MM.1S (cell line): ENCODE measurements at regions not wholly inside any gene's neighbourhood (a gene's known extent, or its start where the extent isn't known, plus 50 kb on each side); places are given as distances from the start of the nearest gene placed in this dataset.
"Not testable (repeated sequence)": the region's sequence is repeated elsewhere in the genome, so short reads cannot be mapped to it uniquely, and the experiment has no call there.

Experiments
- DNase-seq: peaks from one replicate; pipeline ENCODE4 v3.0.0-alpha.2; 2015
- H2AFZ ChIP-seq: fragments of 300-600 bp; sonication (generic); 2 replicates; pipeline ENCODE4 v1.6.0; 2016; ENCODE audit warnings: antibody characterized with exemption, low read length
- H3F3A ChIP-seq: fragments of 300-600 bp; sonication (generic); 2 replicates; pipeline ENCODE4 v1.6.1; 2016; ENCODE audit warnings: mild to moderate bottlenecking, antibody characterized with exemption, low read length, moderate library complexity, mixed read lengths; ENCODE audit not compliant: insufficient read depth
- H3K27ac ChIP-seq: fragments of 300-600 bp; sonication (generic); 2 replicates; pipeline ENCODE4 v1.5.1; 2016; ENCODE audit warnings: mild to moderate bottlenecking, low read length
- H3K27me3 ChIP-seq: fragments of 300-600 bp; sonication (generic); replicated peaks from 2 replicates; pipeline ENCODE4 v1.6.0; 2016; ENCODE audit warnings: low read length; ENCODE audit not compliant: insufficient read depth
- H3K36me3 ChIP-seq: fragments of 300-600 bp; sonication (generic); replicated peaks from 2 replicates; pipeline ENCODE4 v1.6.1; 2016; ENCODE audit warnings: mild to moderate bottlenecking, low read length, mixed read lengths; ENCODE audit not compliant: insufficient read depth
- H3K4me1 ChIP-seq: fragments of 300-600 bp; sonication (generic); 2 replicates; pipeline ENCODE4 v1.6.1; 2016; ENCODE audit warnings: low read length, mixed read lengths
- H3K4me2 ChIP-seq: fragments of 300-600 bp; sonication (generic); 2 replicates; pipeline ENCODE4 v1.6.0; 2016; ENCODE audit warnings: low read depth, low read length
- H3K4me3 ChIP-seq: fragments of 300-600 bp; sonication (generic); 2 replicates; pipeline ENCODE4 v1.5.1; 2016; ENCODE audit warnings: low read length, mixed read lengths
- H3K79me2 ChIP-seq: fragments of 300-600 bp; sonication (generic); 2 replicates; pipeline ENCODE4 v1.6.1; 2016; ENCODE audit warnings: mixed run types, low read length, mixed read lengths
- H3K9ac ChIP-seq: fragments of 300-600 bp; sonication (generic); 2 replicates; pipeline ENCODE4 v1.6.1; 2016; ENCODE audit warnings: low read length, mixed read lengths
- H3K9me2 ChIP-seq: fragments of 300-600 bp; sonication (generic); replicated peaks from 2 replicates; pipeline ENCODE4 v1.6.1; 2016; ENCODE audit warnings: mild to moderate bottlenecking, low read length, mixed read lengths; ENCODE audit not compliant: insufficient read depth
- H3K9me3 ChIP-seq: fragments of 300-600 bp; sonication (generic); replicated peaks from 2 replicates; pipeline ENCODE4 v1.6.1; 2016; ENCODE audit warnings: mild to moderate bottlenecking, low read length, mixed read lengths; ENCODE audit not compliant: insufficient read depth
- H4K20me1 ChIP-seq: fragments of 300-600 bp; sonication (generic); 2 replicates; pipeline ENCODE4 v1.6.1; 2016; ENCODE audit warnings: mild to moderate bottlenecking, low read length, moderate library complexity, mixed read lengths; ENCODE audit not compliant: insufficient read depth
- CTCF ChIP-seq: fragments of 300-600 bp; sonication (generic); IDR thresholded peaks from 2 replicates; pipeline ENCODE4 v1.5.1; 2016; ENCODE audit warnings: antibody characterized with exemption, low read length, mixed read lengths
- EZH2 ChIP-seq: fragments of 300-600 bp; sonication (generic); optimal IDR thresholded peaks from 2 replicates; pipeline ENCODE3; 2017; ENCODE audit warnings: low read depth, mild to moderate bottlenecking, antibody characterized with exemption, low read length, mixed read lengths
- EZH2phosphoT487 ChIP-seq: fragments of 300-600 bp; sonication (generic); IDR thresholded peaks from 2 replicates; pipeline ENCODE4 v1.6.1; 2018; ENCODE audit warnings: antibody characterized with exemption, low read length

- H2AFZ ChIP-seq = no peak overlapping the region
- no peaks in the 10 kb centered on the region for H3K4me1 ChIP-seq
- H3K9me2 ChIP-seq = no peaks in the 10 kb centered on the region
- no peaks in the 10 kb centered on the region for H3K79me2 ChIP-seq
- H3K27ac ChIP-seq = no peak overlapping the region
- TF ChIP-seq EZH2phosphoT487 (no peak), CTCF (no peak), EZH2 (no peak)
- no peak overlapping the region for H3K4me3 ChIP-seq
- no peaks in the 10 kb centered on the region for H3F3A ChIP-seq
- H3K9me3 ChIP-seq = no peaks in the 10 kb centered on the region
- no peaks in the 10 kb centered on the region for H4K20me1 ChIP-seq
- H3K4me2 ChIP-seq = no peak overlapping the region
- no peaks in the 10 kb centered on the region for H3K36me3 ChIP-seq
- DNase-seq = no peak
- H3K27me3 ChIP-seq = no peaks in the 10 kb centered on the region
- H3K9ac ChIP-seq = no peak overlapping the region
Observed at GRCh38 chr18:59038295-59039039, 101.2 kb upstream of the SEC11C start.

- not testable (repeated sequence) for H3K27me3 ChIP-seq, H2AFZ ChIP-seq, H3K9me2 ChIP-seq, H3K79me2 ChIP-seq, H3K36me3 ChIP-seq, H3K4me1 ChIP-seq, H3K27ac ChIP-seq, DNase-seq, H3K9ac ChIP-seq, H3K4me3 ChIP-seq, H4K20me1 ChIP-seq, H3F3A ChIP-seq, H3K4me2 ChIP-seq, H3K9me3 ChIP-seq
Observed at GRCh38 chr18:59039040-59039320, 100.7 kb upstream of the SEC11C start.

- H3K9me3 ChIP-seq = no peaks in the 10 kb centered on the region
- H4K20me1 ChIP-seq = no peaks in the 10 kb centered on the region
- H3K4me2 ChIP-seq = no peak overlapping the region
- no peak overlapping the region for H3K27ac ChIP-seq
- DNase-seq = no peak
- TF ChIP-seq EZH2phosphoT487 (no peak), EZH2 (no peak), CTCF (no peak)
- H3K36me3 ChIP-seq = no peaks in the 10 kb centered on the region
- H3K4me3 ChIP-seq = no peak overlapping the region
- H3K9ac ChIP-seq = no peak overlapping the region
- H3K79me2 ChIP-seq = no peaks in the 10 kb centered on the region
- H3K4me1 ChIP-seq = no peaks in the 10 kb centered on the region
- H3K9me2 ChIP-seq = no peaks in the 10 kb centered on the region
- H3K27me3 ChIP-seq = no peaks in the 10 kb centered on the region
- H3F3A ChIP-seq = no peaks in the 10 kb centered on the region
- no peak overlapping the region for H2AFZ ChIP-seq
Observed at GRCh38 chr18:59039449-59039848, 100.2 kb upstream of the SEC11C start.

GRCh38 chr18:59040770-59041148 is 98.9 kb upstream of the SEC11C start:
- Histone ChIP-seq H3K4me2 (no peak overlapping the region), H3K79me2 (no peaks in the 10 kb centered on the region), H4K20me1 (no peaks in the 10 kb centered on the region), H3K36me3 (no peaks in the 10 kb centered on the region), H3K9me3 (no peaks in the 10 kb centered on the region), H2AFZ (no peak overlapping the region), H3K9ac (no peak overlapping the region), H3K4me3 (no peak overlapping the region), H3K4me1 (no peaks in the 10 kb centered on the region), H3K27ac (no peak overlapping the region), H3K9me2 (no peaks in the 10 kb centered on the region), H3F3A (no peaks in the 10 kb centered on the region), H3K27me3 (no peaks in the 10 kb centered on the region)
- DNase-seq = no peak
- TF ChIP-seq EZH2 = no peak
- no peak for TF ChIP-seq CTCF
- TF ChIP-seq EZH2phosphoT487 = no peak
